Fibroblast of lung (primary cell): ENCODE measurements at regions not wholly inside any gene's neighbourhood (a gene's known extent, or its start where the extent isn't known, plus 50 kb on each side); places are given as distances from the start of the nearest gene placed in this dataset.

Source experiments
- CTCF ChIP-seq, 2 donors: IDR thresholded peaks in 1 of 2; conservative IDR thresholded peaks in 1 of 2; 1 replicate in 1 of 2; 2 replicates in 1 of 2; pipeline ENCODE4 v1.5.1; 2011 to 2012; ENCODE audit warnings: low read length in 2 of 2, control low read depth in 1 of 2, inconsistent platforms in 1 of 2, low read depth in 1 of 2, mild to moderate bottlenecking in 1 of 2
- EZH2 ChIP-seq: IDR thresholded peaks from 2 replicates; pipeline ENCODE4 v1.5.1; 2012; ENCODE audit warnings: low read length, control low read depth, mild to moderate bottlenecking; ENCODE audit errors: missing control alignments

DNA sequence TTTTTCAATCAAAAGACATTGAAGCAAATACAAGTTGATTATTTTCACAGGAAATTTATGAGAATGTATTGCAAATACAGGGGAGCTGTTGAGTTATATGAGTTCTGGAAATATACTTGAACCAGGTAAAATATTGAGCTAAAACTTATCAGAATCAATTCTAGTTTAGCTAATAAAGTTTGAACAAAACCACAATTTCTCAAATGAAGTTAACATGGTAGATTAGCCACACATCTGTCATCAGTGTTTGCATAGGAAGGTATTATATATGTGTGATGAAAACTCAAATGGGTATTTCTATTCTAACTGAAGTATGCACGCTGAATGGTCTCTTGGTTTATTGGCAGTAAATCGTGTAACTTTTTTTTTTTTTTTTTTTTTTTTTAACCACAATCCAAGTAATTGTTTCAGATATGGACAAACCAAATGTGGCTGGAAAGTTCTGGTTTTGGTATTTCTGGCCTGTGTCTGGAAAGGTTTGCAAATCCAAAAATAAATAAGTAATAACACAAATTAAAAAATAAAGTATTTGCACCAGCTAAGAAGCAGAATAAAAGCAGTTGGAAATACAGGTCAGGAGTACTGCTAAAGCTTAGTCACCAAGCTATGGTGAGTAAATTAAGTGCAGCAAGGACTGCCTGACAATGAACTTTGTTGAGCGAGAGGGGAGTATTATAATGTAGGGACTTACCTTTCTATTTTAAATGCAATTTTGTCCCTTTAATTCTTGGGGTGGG is 479.1 kb upstream of the FANCL start:
- TF ChIP-seq CTCF (conservative IDR thresholded peaks at IDR 0.05 in 1 of 2, IDR thresholded peaks at IDR 0.05 in 1 of 2; ENCODE audit: low read depth in 1 of 2, low read length in 2 of 2) (no peak), EZH2 (no peak)
